ENCODE measurements at regions not wholly inside any gene's neighbourhood (a gene's known extent, or its start where the extent isn't known, plus 50 kb on each side); places are given as distances from the start of the nearest gene placed in this dataset.
"Not testable (repeated sequence)": the region's sequence is repeated elsewhere in the genome, so short reads cannot be mapped to it uniquely, and the experiment has no call there.

- Mint-ChIP-seq H3K4me3 (no peak overlapping the region), H3K36me3 (ENCODE audit: insufficient read depth) (no peaks in the 10 kb centered on the region), H3K4me1 (ENCODE audit: low read depth) (no peaks in the 10 kb centered on the region), H3K27me3 (ENCODE audit: low read depth) (no peaks in the 10 kb centered on the region), H3K9me3 (peaks cover 4% of the 10 kb centered on the region)
- DNase-seq (no peak), ATAC-seq (no peak)
Measured at GRCh38 chr12:87464565-87464964, 564.6 kb downstream of the C12orf50 start.

GRCh38 chr12:87444039-87444438 is 585.2 kb downstream of the C12orf50 start:
- ATAC-seq = no peak
- Mint-ChIP-seq H3K4me3 (no peak overlapping the region), H3K4me1 (ENCODE audit: low read depth) (no peaks in the 10 kb centered on the region), H3K36me3 (ENCODE audit: insufficient read depth) (no peaks in the 10 kb centered on the region), H3K27me3 (ENCODE audit: low read depth) (no peaks in the 10 kb centered on the region), H3K9me3 (peaks cover 4% of the 10 kb centered on the region)
- DNase-seq = no peak

DNA sequence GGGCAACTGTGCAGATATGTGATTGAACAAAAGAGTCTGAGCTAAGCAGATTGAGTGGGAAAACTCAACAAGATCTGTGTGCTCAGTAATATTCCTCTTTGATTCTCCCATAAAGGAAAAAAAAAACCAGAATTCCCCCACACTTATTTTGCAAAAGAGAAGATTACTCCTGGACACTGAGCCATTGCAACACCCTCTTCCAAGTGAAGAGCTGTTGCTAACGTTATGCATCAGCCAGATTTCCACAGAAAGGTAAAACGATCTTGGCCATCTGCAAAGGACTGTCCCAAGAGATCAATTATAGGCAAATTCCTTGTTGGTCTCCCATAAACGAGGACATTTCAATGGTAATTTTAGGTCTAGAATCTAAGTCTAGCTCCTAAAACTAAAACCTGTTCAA is 587.7 kb downstream of the C12orf50 start:
- Mint-ChIP-seq H3K4me1 (ENCODE audit: low read depth) (no peaks in the 10 kb centered on the region), H3K9me3 (peaks cover 16% of the 10 kb centered on the region), H3K36me3 (ENCODE audit: insufficient read depth) (no peaks in the 10 kb centered on the region), H3K4me3 (no peak overlapping the region), H3K27me3 (ENCODE audit: low read depth) (no peaks in the 10 kb centered on the region)
- no peak for DNase-seq
- ATAC-seq = no peak

GRCh38 chr12:87439990-87440827 is 589.0 kb downstream of the C12orf50 start:
- DNase-seq (no peak), ATAC-seq (no peak)

GRCh38 chr12:87430444-87430843 is 598.8 kb downstream of the C12orf50 start:
- no peaks in the 10 kb centered on the region for H3K36me3 Mint-ChIP-seq (ENCODE audit: insufficient read depth)
- H3K27me3 Mint-ChIP-seq (ENCODE audit: low read depth) = no peaks in the 10 kb centered on the region
- no peak for DNase-seq
- no peak overlapping the region for H3K4me3 Mint-ChIP-seq
- ATAC-seq = no peak
- H3K9me3 Mint-ChIP-seq = peaks cover 16% of the 10 kb centered on the region
- no peaks in the 10 kb centered on the region for H3K4me1 Mint-ChIP-seq (ENCODE audit: low read depth)

More at GRCh38 chr12:87439990-87440827, 589.0 kb downstream of the C12orf50 start:
- Mint-ChIP-seq H3K4me1 (ENCODE audit: low read depth) (no peaks in the 10 kb centered on the region), H3K36me3 (ENCODE audit: insufficient read depth) (no peaks in the 10 kb centered on the region), H3K27me3 (ENCODE audit: low read depth) (no peaks in the 10 kb centered on the region), H3K4me3 (no peak overlapping the region), H3K9me3 (peaks cover 17% of the 10 kb centered on the region)

- no peaks in the 10 kb centered on the region for H3K27me3 Mint-ChIP-seq (ENCODE audit: low read depth)
- H3K4me3 Mint-ChIP-seq = no peak overlapping the region
- DNase-seq = no peak
- H3K9me3 Mint-ChIP-seq = peaks cover 16% of the 10 kb centered on the region
- no peak for ATAC-seq
- H3K36me3 Mint-ChIP-seq (ENCODE audit: insufficient read depth) = no peaks in the 10 kb centered on the region
- H3K4me1 Mint-ChIP-seq (ENCODE audit: low read depth) = no peaks in the 10 kb centered on the region
Measured at GRCh38 chr12:87428701-87429277, 600.4 kb downstream of the C12orf50 start.

DNA sequence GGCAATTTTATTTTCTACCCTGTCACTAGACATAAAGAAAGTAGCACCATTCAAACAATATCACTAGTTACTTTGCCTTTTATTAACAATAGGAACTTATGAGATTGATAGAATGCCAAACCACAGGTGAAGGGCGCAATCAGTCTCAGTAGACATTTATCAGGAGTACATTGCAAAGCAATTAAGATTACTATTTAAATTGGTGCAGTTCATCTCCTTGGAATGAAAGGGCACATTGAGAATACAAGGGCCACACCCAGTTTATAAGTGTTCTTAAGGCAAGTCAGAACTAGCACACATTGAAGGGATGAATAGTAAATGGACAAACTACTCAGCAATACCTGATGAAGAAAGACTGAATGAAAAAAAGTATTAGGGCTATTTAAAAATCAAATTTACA is 601.4 kb downstream of the C12orf50 start:
- ATAC-seq (no peak), DNase-seq (no peak)
- H3K4me3 Mint-ChIP-seq = no peak overlapping the region
- H3K9me3 Mint-ChIP-seq = peaks cover 16% of the 10 kb centered on the region
- H3K36me3 Mint-ChIP-seq (ENCODE audit: insufficient read depth) = no peaks in the 10 kb centered on the region
- H3K4me1 Mint-ChIP-seq (ENCODE audit: low read depth) = no peaks in the 10 kb centered on the region
- no peaks in the 10 kb centered on the region for H3K27me3 Mint-ChIP-seq (ENCODE audit: low read depth)

- Mint-ChIP-seq H3K4me1 (ENCODE audit: low read depth) (no peaks in the 10 kb centered on the region), H3K9me3 (peaks cover 16% of the 10 kb centered on the region), H3K4me3 (no peak overlapping the region), H3K27me3 (ENCODE audit: low read depth) (no peaks in the 10 kb centered on the region), H3K36me3 (ENCODE audit: insufficient read depth) (no peaks in the 10 kb centered on the region)
- ATAC-seq (no peak), DNase-seq (no peak)
Measured at GRCh38 chr12:87425942-87426554, 603.2 kb downstream of the C12orf50 start.

DNA sequence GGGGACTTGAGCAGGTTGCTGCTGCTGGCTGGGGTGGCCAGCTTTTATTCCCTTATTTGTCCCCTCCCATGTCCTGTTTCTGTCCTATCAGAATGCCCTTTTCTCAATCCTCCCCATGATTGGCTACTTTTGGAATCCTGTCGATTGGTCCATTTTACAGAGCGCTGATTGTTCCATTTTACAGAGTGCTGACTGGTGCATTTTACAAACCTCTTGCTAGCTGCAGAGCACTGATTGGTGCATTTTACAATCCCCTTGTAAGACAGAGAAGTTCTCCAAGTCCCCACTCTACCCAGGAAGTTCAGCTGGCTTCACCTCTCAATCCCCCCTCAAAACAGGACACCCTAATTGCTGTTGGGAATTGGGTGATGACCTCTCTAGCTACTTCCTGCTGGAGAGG is 608.0 kb downstream of the C12orf50 start:
- H3K9me3 Mint-ChIP-seq = peaks cover 14% of the 10 kb centered on the region
- DNase-seq; H3K36me3 Mint-ChIP-seq (ENCODE audit: insufficient read depth); ATAC-seq; H3K4me3 Mint-ChIP-seq; H3K4me1 Mint-ChIP-seq (ENCODE audit: low read depth); H3K27me3 Mint-ChIP-seq (ENCODE audit: low read depth): not testable (repeated sequence)

DNA sequence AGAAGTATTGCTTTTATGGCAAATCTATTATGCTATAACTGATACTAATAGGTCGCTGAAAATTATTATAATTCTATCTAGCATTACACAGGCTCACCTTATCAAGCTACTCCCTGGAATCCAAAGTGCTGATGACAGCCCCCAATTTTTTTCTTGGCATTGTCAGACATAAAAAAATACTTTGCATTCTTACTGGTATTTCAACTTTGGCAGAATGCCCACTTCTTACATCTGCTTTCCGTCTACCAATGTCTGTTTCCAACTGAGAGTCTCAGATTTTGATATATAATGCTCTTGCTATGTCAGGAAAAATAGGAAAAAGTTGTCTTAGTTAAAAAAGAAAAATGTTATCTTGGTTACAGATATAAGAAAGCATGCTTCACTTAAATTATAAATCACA is 615.4 kb downstream of the C12orf50 start:
- DNase-seq (no peak), ATAC-seq (no peak)
- H3K4me1 Mint-ChIP-seq (ENCODE audit: low read depth) = no peaks in the 10 kb centered on the region
- no peak overlapping the region for H3K4me3 Mint-ChIP-seq
- H3K9me3 Mint-ChIP-seq = peaks cover 21% of the 10 kb centered on the region
- no peaks in the 10 kb centered on the region for H3K27me3 Mint-ChIP-seq (ENCODE audit: low read depth)
- H3K36me3 Mint-ChIP-seq (ENCODE audit: insufficient read depth) = no peaks in the 10 kb centered on the region

DNA sequence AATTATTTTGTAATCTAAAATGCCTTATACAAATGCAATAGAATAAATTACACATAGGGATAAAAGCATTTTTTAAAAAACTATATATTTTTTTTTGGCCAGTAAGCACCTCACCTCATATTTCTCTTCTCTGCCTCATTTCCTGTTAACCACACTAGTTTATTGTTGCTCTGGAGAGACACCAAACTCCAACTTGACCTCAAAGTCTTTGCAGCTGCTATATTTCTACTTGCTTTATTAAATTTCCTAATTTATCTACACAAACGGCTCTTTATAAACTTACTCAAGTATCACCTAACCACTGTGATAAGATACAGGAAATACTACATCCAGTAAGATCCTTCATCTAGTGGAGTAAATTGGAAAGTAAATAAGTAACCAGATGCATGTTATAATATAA is 622.3 kb downstream of the C12orf50 start:
- ATAC-seq (no peak), DNase-seq (no peak)
- Mint-ChIP-seq H3K4me3 (no peak overlapping the region), H3K36me3 (ENCODE audit: insufficient read depth) (no peaks in the 10 kb centered on the region), H3K4me1 (ENCODE audit: low read depth) (no peaks in the 10 kb centered on the region), H3K27me3 (ENCODE audit: low read depth) (no peaks in the 10 kb centered on the region), H3K9me3 (peaks cover 5% of the 10 kb centered on the region)

GRCh38 chr12:87405918-87406317 is 623.3 kb downstream of the C12orf50 start:
- no peak for DNase-seq
- no peak for ATAC-seq
- Mint-ChIP-seq H3K36me3 (ENCODE audit: insufficient read depth) (no peaks in the 10 kb centered on the region), H3K9me3 (no peaks in the 10 kb centered on the region), H3K4me3 (no peak overlapping the region), H3K27me3 (ENCODE audit: low read depth) (no peaks in the 10 kb centered on the region), H3K4me1 (ENCODE audit: low read depth) (no peaks in the 10 kb centered on the region)

- H3K36me3 Mint-ChIP-seq (ENCODE audit: insufficient read depth); H3K27me3 Mint-ChIP-seq (ENCODE audit: low read depth); H3K9me3 Mint-ChIP-seq; H3K4me3 Mint-ChIP-seq; DNase-seq; ATAC-seq; H3K4me1 Mint-ChIP-seq (ENCODE audit: low read depth): not testable (repeated sequence)
Measured at GRCh38 chr12:87394168-87394567, 635.0 kb downstream of the C12orf50 start.

GRCh38 chr12:87388376-87388775 is 640.8 kb downstream of the C12orf50 start:
- no peak for ATAC-seq
- H3K4me3 Mint-ChIP-seq = no peak overlapping the region
- no peaks in the 10 kb centered on the region for H3K9me3 Mint-ChIP-seq
- H3K36me3 Mint-ChIP-seq (ENCODE audit: insufficient read depth) = no peaks in the 10 kb centered on the region
- no peaks in the 10 kb centered on the region for H3K4me1 Mint-ChIP-seq (ENCODE audit: low read depth)
- H3K27me3 Mint-ChIP-seq (ENCODE audit: low read depth) = no peaks in the 10 kb centered on the region
- DNase-seq = no peak

- Mint-ChIP-seq H3K4me1 (ENCODE audit: low read depth) (no peaks in the 10 kb centered on the region), H3K9me3 (no peaks in the 10 kb centered on the region), H3K36me3 (ENCODE audit: insufficient read depth) (no peaks in the 10 kb centered on the region), H3K4me3 (no peak overlapping the region), H3K27me3 (ENCODE audit: low read depth) (no peaks in the 10 kb centered on the region)
- DNase-seq = no peak
- no peak for ATAC-seq
Measured at GRCh38 chr12:87385322-87385721, 643.9 kb downstream of the C12orf50 start.
